ENCODE measurements at regions not wholly inside any gene's neighbourhood (a gene's known extent, or its start where the extent isn't known, plus 50 kb on each side); places are given as distances from the start of the nearest gene placed in this dataset.
"Not testable (repeated sequence)": the region's sequence is repeated elsewhere in the genome, so short reads cannot be mapped to it uniquely, and the experiment has no call there.

DNA sequence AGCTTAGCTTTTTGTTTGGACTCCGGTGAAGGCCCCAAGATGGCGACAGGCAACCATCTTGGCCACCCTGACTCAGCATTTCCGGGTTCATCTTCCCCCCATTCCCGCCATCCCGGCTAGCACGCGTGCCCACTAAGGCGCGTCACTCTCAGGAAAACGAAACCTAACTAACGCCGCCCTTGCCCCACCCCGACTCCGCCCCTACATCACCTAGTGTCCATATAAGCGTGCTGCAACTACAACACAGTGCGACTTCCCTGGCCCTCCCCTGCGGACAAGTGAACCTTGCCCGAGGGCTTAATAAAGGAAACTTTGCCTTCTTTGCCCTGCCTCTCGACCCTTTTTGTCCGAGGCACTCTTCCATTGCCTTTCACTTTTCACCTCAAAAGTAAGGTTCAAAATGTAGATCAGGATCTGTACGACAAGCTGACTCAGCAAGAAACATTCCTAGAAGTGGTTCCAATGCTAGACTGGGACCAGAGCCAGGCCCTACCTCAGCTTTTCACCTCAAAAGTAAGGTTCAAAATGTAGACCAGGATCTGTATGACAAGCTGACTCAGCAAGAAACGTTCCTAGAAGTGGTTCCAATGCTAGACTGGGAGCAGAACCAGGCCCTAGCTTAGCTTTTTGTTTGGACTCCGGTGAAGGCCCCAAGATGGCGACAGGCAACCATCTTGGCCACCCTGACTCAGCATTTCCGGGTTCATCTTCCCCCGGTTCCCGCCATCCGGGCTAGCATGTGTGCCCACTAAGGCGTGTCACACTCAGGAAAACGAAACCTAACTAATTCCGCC, 51.9 kb upstream of the TMEM97 start:
- TF ChIP-seq, protein P1, sequence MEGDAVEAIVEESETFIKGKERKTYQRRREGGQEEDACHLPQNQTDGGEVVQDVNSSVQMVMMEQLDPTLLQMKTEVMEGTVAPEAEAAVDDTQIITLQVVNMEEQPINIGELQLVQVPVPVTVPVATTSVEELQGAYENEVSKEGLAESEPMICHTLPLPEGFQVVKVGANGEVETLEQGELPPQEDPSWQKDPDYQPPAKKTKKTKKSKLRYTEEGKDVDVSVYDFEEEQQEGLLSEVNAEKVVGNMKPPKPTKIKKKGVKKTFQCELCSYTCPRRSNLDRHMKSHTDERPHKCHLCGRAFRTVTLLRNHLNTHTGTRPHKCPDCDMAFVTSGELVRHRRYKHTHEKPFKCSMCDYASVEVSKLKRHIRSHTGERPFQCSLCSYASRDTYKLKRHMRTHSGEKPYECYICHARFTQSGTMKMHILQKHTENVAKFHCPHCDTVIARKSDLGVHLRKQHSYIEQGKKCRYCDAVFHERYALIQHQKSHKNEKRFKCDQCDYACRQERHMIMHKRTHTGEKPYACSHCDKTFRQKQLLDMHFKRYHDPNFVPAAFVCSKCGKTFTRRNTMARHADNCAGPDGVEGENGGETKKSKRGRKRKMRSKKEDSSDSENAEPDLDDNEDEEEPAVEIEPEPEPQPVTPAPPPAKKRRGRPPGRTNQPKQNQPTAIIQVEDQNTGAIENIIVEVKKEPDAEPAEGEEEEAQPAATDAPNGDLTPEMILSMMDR (IDR thresholded peaks at IDR 0.05), result not testable (repeated sequence)
- not testable (repeated sequence) for TF ChIP-seq EZH2 (IDR thresholded peaks at IDR 0.05)

Measured in neural progenitor cell (in vitro differentiated cells).